GM18507 (cell line): ENCODE measurements at regions not wholly inside any gene's neighbourhood (a gene's known extent, or its start where the extent isn't known, plus 50 kb on each side); places are given as distances from the start of the nearest gene placed in this dataset.
"Not testable (repeated sequence)": the region's sequence is repeated elsewhere in the genome, so short reads cannot be mapped to it uniquely, and the experiment has no call there.

ENCODE experiments used
- DNase-seq: peaks from one replicate; pipeline ENCODE4 v3.0.0; 2011; ENCODE audit warnings: low read depth; ENCODE audit not compliant: insufficient read length; ENCODE audit errors: extremely low spot score
- FAIRE-seq: peaks from 2 replicates; lab custom pipeline; 2011; peaks lifted over from hg19 to GRCh38; lab: Jason Lieb, UNC

- DNase-seq, result no peak
- FAIRE-seq, result no peak
These were observed 151.5 kb upstream of the GJE1 start for GRCh38 chr6:141981190-141981589.

- no peak for DNase-seq
- no peak for FAIRE-seq
These were observed 154.9 kb upstream of the GJE1 start for GRCh38 chr6:141977782-141978181.

GRCh38 chr6:141976994-141977393, 155.7 kb upstream of the GJE1 start:
- DNase-seq, result no peak
- no peak for FAIRE-seq

- DNase-seq, FAIRE-seq: not testable (repeated sequence)
These were observed 162.8 kb upstream of the GJE1 start for GRCh38 chr6:141969768-141970415.

GRCh38 chr6:141969201-141969600, 163.5 kb upstream of the GJE1 start:
- no peak for FAIRE-seq

GRCh38 chr6:141968632-141969031, 164.1 kb upstream of the GJE1 start:
- DNase-seq, result no peak
- no peak for FAIRE-seq

More at GRCh38 chr6:141969201-141969600, 163.5 kb upstream of the GJE1 start:
- DNase-seq, result no peak

- FAIRE-seq (no peak), DNase-seq (no peak)
These were observed 167.6 kb upstream of the GJE1 start for GRCh38 chr6:141965016-141965545.

- DNase-seq (no peak), FAIRE-seq (no peak)
These were observed 169.0 kb upstream of the GJE1 start for GRCh38 chr6:141963543-141964295.

GRCh38 chr6:141957271-141957670, 175.5 kb upstream of the GJE1 start:
- no peak for FAIRE-seq
- no peak for DNase-seq

- DNase-seq (no peak), FAIRE-seq (no peak)
These were observed 175.9 kb upstream of the GJE1 start for GRCh38 chr6:141956868-141957267.

- FAIRE-seq (no peak), DNase-seq (no peak)
These were observed 176.5 kb upstream of the GJE1 start for GRCh38 chr6:141956046-141956761.

GRCh38 chr6:141953072-141953471, 179.7 kb upstream of the GJE1 start:
- DNase-seq (no peak), FAIRE-seq (no peak)

GRCh38 chr6:141946502-141946901, 186.2 kb upstream of the GJE1 start:
- DNase-seq (no peak), FAIRE-seq (no peak)

- FAIRE-seq (no peak), DNase-seq (no peak)
These were observed 194.1 kb upstream of the GJE1 start for GRCh38 chr6:141938664-141939063.

GRCh38 chr6:141932685-141933084, 200.0 kb upstream of the GJE1 start:
- FAIRE-seq (no peak), DNase-seq (no peak)

- peak; percentile 60 for FAIRE-seq
- not testable (repeated sequence) for DNase-seq
These were observed 206.4 kb upstream of the GJE1 start for GRCh38 chr6:141926200-141926900.

- DNase-seq (no peak), FAIRE-seq (no peak)
These were observed 207.7 kb upstream of the GJE1 start for GRCh38 chr6:141925001-141925400.

- FAIRE-seq, result no peak
These were observed 209.8 kb upstream of the GJE1 start for GRCh38 chr6:141922898-141923297.

GRCh38 chr6:141916682-141917505, 215.8 kb upstream of the GJE1 start:
- DNase-seq, FAIRE-seq: not testable (repeated sequence)

More at GRCh38 chr6:141922898-141923297, 209.8 kb upstream of the GJE1 start:
- DNase-seq, result no peak
